Cardiac muscle cell (in vitro differentiated cells and primary cell): ENCODE measurements at regions not wholly inside any gene's neighbourhood (a gene's known extent, or its start where the extent isn't known, plus 50 kb on each side); places are given as distances from the start of the nearest gene placed in this dataset.
"Not testable (repeated sequence)": the region's sequence is repeated elsewhere in the genome, so short reads cannot be mapped to it uniquely, and the experiment has no call there.

Source experiments
- DNase-seq, 2 donors: peaks; one replicate each; pipeline versions ENCODE4 v3.0.0 to v3.0.0-alpha.2; 2010 to 2017; ENCODE audit warnings: low read depth in 1 of 2, low spot score in 1 of 2
- H3K27ac ChIP-seq: fragments of 200-600 bp; sonication (generic); 2 replicates; pipeline ENCODE4 v1.5.1; 2016
- H3K27me3 ChIP-seq: fragments of 200-600 bp; sonication (generic); 2 replicates; pipeline ENCODE4 v1.6.0; 2016; ENCODE audit warnings: control low read depth
- H3K36me3 ChIP-seq: fragments of 200-600 bp; sonication (generic); 2 replicates; pipeline ENCODE4 v1.5.1; 2016; ENCODE audit warnings: control low read depth
- H3K4me1 ChIP-seq: fragments of 200-600 bp; sonication (generic); 2 replicates; pipeline ENCODE4 v1.8.1; 2017; ENCODE audit warnings: low read depth, mild to moderate bottlenecking, mixed run types
- H3K4me3 ChIP-seq: fragments of 200-600 bp; sonication (generic); 2 replicates; pipeline ENCODE4 v1.5.1; 2016; ENCODE audit warnings: mild to moderate bottlenecking
- H3K9me3 ChIP-seq: fragments of 200-600 bp; sonication (generic); 2 replicates; pipeline ENCODE4 v1.5.1; 2017; ENCODE audit warnings: low read depth, mild to moderate bottlenecking, control low read depth
- CTCF ChIP-seq: IDR thresholded peaks from 2 replicates; pipeline ENCODE4 v1.5.1; 2012; ENCODE audit warnings: low read depth, mild to moderate bottlenecking, low read length

GRCh38 chr5:92283521-92283920 is 900.4 kb upstream of the ARRDC3 start:
- Histone ChIP-seq H3K4me1 (no peaks in the 10 kb centered on the region), H3K36me3 (no peaks in the 10 kb centered on the region), H3K9me3 (no peaks in the 10 kb centered on the region), H3K27me3 (no peaks in the 10 kb centered on the region), H3K27ac (no peak overlapping the region), H3K4me3 (no peak overlapping the region)
- TF ChIP-seq CTCF = no peak
- DNase-seq = no peak

- H3K27me3 ChIP-seq, H3K4me3 ChIP-seq, H3K9me3 ChIP-seq, DNase-seq, H3K4me1 ChIP-seq, H3K27ac ChIP-seq, H3K36me3 ChIP-seq: not testable (repeated sequence)
Measured at GRCh38 chr5:92271750-92272149, 888.6 kb upstream of the ARRDC3 start.

- no peak overlapping the region for H3K27ac ChIP-seq
- H3K36me3 ChIP-seq = no peaks in the 10 kb centered on the region
- TF ChIP-seq CTCF = no peak
- H3K4me1 ChIP-seq = no peaks in the 10 kb centered on the region
- H3K27me3 ChIP-seq = no peaks in the 10 kb centered on the region
- no peak for DNase-seq
- H3K4me3 ChIP-seq = no peak overlapping the region
- H3K9me3 ChIP-seq = no peaks in the 10 kb centered on the region
Measured at GRCh38 chr5:92268343-92268742, 885.2 kb upstream of the ARRDC3 start.

- Histone ChIP-seq H3K4me1 (no peaks in the 10 kb centered on the region), H3K36me3 (no peaks in the 10 kb centered on the region), H3K4me3 (no peak overlapping the region), H3K27me3 (no peaks in the 10 kb centered on the region), H3K27ac (no peak overlapping the region), H3K9me3 (no peaks in the 10 kb centered on the region)
- TF ChIP-seq CTCF = no peak
- DNase-seq = no peak
Measured at GRCh38 chr5:92267830-92268229, 884.7 kb upstream of the ARRDC3 start.

- H3K27me3 ChIP-seq = no peaks in the 10 kb centered on the region
- H3K36me3 ChIP-seq = no peaks in the 10 kb centered on the region
- DNase-seq = no peak
- no peaks in the 10 kb centered on the region for H3K4me1 ChIP-seq
- TF ChIP-seq CTCF = no peak
- no peak overlapping the region for H3K27ac ChIP-seq
- H3K9me3 ChIP-seq = no peaks in the 10 kb centered on the region
- no peak overlapping the region for H3K4me3 ChIP-seq
Measured at GRCh38 chr5:92265804-92266203, 882.7 kb upstream of the ARRDC3 start.

GRCh38 chr5:92255605-92256004 is 872.5 kb upstream of the ARRDC3 start:
- not testable (repeated sequence) for H3K27ac ChIP-seq, H3K27me3 ChIP-seq, DNase-seq, H3K4me1 ChIP-seq, H3K9me3 ChIP-seq, H3K36me3 ChIP-seq, H3K4me3 ChIP-seq

GRCh38 chr5:92248518-92248917 is 865.4 kb upstream of the ARRDC3 start:
- H3K4me3 ChIP-seq = no peak overlapping the region
- no peak overlapping the region for H3K27ac ChIP-seq
- no peaks in the 10 kb centered on the region for H3K9me3 ChIP-seq
- no peak for DNase-seq
- no peak for TF ChIP-seq CTCF
- no peaks in the 10 kb centered on the region for H3K4me1 ChIP-seq
- no peaks in the 10 kb centered on the region for H3K27me3 ChIP-seq
- H3K36me3 ChIP-seq = no peaks in the 10 kb centered on the region
